IMR-90 (cell line): ENCODE measurements at regions not wholly inside any gene's neighbourhood (a gene's known extent, or its start where the extent isn't known, plus 50 kb on each side); places are given as distances from the start of the nearest gene placed in this dataset.

ENCODE experiments used
- ATAC-seq: fragments of 200-7000 bp; cut with Tn5 transposase; 2 replicates; pipeline ENCODE4 v1.9.1; 2020; ENCODE audit warnings: low read depth, mild to moderate bottlenecking, moderate library complexity
- BruUV-seq: library from RNA; stranded (reverse); fragments of 400-500 nt; replicated peaks from 2 replicates; lab custom pipeline; 2021; lab: Mats Ljungman, UMichigan
- CTCF ChIA-PET: fragments of 300-600 bp; formaldehyde crosslinking; extraction: SDS; loops from one replicate; lab custom pipeline; 2021; ENCODE audit warnings: antibody characterized with exemption; lab: Yijun Ruan, JAX
- POLR2A ChIA-PET: fragments of 300-600 bp; sonication (Branson Sonifier 250); formaldehyde crosslinking; loops from one replicate; lab custom pipeline; 2022; ENCODE audit warnings: antibody characterized with exemption; ENCODE audit not compliant: unreplicated experiment; lab: Charles Lee
- DNase-seq: peaks from one replicate; pipeline ENCODE4 v3.0.0; 2013
- H2AFZ ChIP-seq: replicated peaks from 2 replicates; pipeline ENCODE3; 2013; ENCODE audit warnings: low read length, mild to moderate bottlenecking; ENCODE audit not compliant: poor library complexity
- H2AK5ac ChIP-seq: 2 replicates; pipeline ENCODE4 v1.6.1; 2013; ENCODE audit warnings: low read depth, low read length, inconsistent platforms
- H2AK9ac ChIP-seq: replicated peaks from 2 replicates; pipeline ENCODE3; 2013; ENCODE audit warnings: mild to moderate bottlenecking, low read depth, low read length, moderate library complexity; ENCODE audit not compliant: poor library complexity
- H2BK120ac ChIP-seq: 2 replicates; pipeline ENCODE4 v1.6.1; 2013; ENCODE audit warnings: low read depth, low read length, inconsistent platforms
- H2BK15ac ChIP-seq: 3 replicates; pipeline ENCODE4 v1.6.1; 2013; ENCODE audit warnings: low read depth, low read length, inconsistent platforms
- H2BK20ac ChIP-seq: 2 replicates; pipeline ENCODE4 v1.6.1; 2013; ENCODE audit warnings: low read depth, mild to moderate bottlenecking, inconsistent platforms, low read length, moderate library complexity
- H2BK5ac ChIP-seq: 2 replicates; pipeline ENCODE4 v1.6.1; 2013; ENCODE audit warnings: mild to moderate bottlenecking, low read depth, low read length, inconsistent platforms; ENCODE audit not compliant: poor library complexity, severe bottlenecking
- H3K14ac ChIP-seq: replicated peaks from 2 replicates; pipeline ENCODE4 v1.6.1; 2013; ENCODE audit warnings: low read depth, low read length, inconsistent platforms
- H3K18ac ChIP-seq: 2 replicates; pipeline ENCODE4 v1.6.1; 2013; ENCODE audit warnings: low read depth, low read length, control low read depth
- H3K23ac ChIP-seq: 2 replicates; pipeline ENCODE4 v1.6.1; 2013; ENCODE audit warnings: low read depth, low read length, inconsistent platforms
- H3K27ac ChIP-seq: 2 replicates; pipeline ENCODE4 v1.5.1; 2013; ENCODE audit warnings: mild to moderate bottlenecking, control low read depth, low read length; ENCODE audit not compliant: insufficient read depth
- H3K27me3 ChIP-seq: 2 replicates; pipeline ENCODE4 v1.6.1; 2013; ENCODE audit warnings: low read length; ENCODE audit not compliant: control insufficient read depth, insufficient read depth
- H3K36me3 ChIP-seq: 2 replicates; pipeline ENCODE4 v1.6.1; 2013; ENCODE audit warnings: low read length, mixed read lengths; ENCODE audit not compliant: control insufficient read depth, insufficient read depth
- H3K4ac ChIP-seq: 2 replicates; pipeline ENCODE4 v1.6.1; 2013; ENCODE audit warnings: low read depth, low read length, inconsistent platforms
- H3K4me1 ChIP-seq: 2 replicates; pipeline ENCODE4 v1.6.1; 2013; ENCODE audit warnings: low read length, mixed read lengths; ENCODE audit not compliant: control insufficient read depth, insufficient read depth
- H3K4me2 ChIP-seq: 2 replicates; pipeline ENCODE4 v1.6.1; 2013; ENCODE audit warnings: low read depth, mild to moderate bottlenecking, control low read depth, low read length, moderate library complexity
- H3K4me3 ChIP-seq: 2 replicates; pipeline ENCODE4 v1.5.1; 2013; ENCODE audit warnings: low read depth, mild to moderate bottlenecking, control low read depth, low read length, moderate library complexity; ENCODE audit not compliant: insufficient read depth
- H3K56ac ChIP-seq: 2 replicates; pipeline ENCODE4 v1.6.1; 2013; ENCODE audit warnings: low read length, inconsistent platforms; ENCODE audit not compliant: insufficient read depth; ENCODE audit errors: extremely low read depth
- H3K79me1 ChIP-seq, 2 experiments: 2 replicates each; pipeline ENCODE4 v1.6.1; 2013; ENCODE audit warnings: low read length in 2 of 2, inconsistent platforms in 1 of 2, low read depth in 1 of 2
- H3K9ac ChIP-seq: 2 replicates; pipeline ENCODE4 v1.6.1; 2013; ENCODE audit warnings: low read depth, low read length, control low read depth
- H3K9me1 ChIP-seq: 2 replicates; pipeline ENCODE4 v1.6.1; 2013; ENCODE audit warnings: low read length, inconsistent platforms; ENCODE audit not compliant: insufficient read depth
- H3K9me3 ChIP-seq: 2 replicates; pipeline ENCODE4 v1.6.1; 2013; ENCODE audit warnings: low read length; ENCODE audit not compliant: control insufficient read depth, insufficient read depth
- H4K20me1 ChIP-seq: 2 replicates; pipeline ENCODE4 v1.6.1; 2013; ENCODE audit warnings: low read length, inconsistent platforms; ENCODE audit not compliant: insufficient read depth
- H4K5ac ChIP-seq: 2 replicates; pipeline ENCODE4 v1.6.1; 2013; ENCODE audit warnings: mild to moderate bottlenecking, low read depth, low read length, control low read depth
- H4K8ac ChIP-seq, 2 experiments: 2 replicates each; pipeline ENCODE4 v1.6.1; 2013; ENCODE audit warnings: low read depth in 2 of 2, low read length in 2 of 2, control low read depth in 1 of 2, inconsistent platforms in 1 of 2
- H4K91ac ChIP-seq: 2 replicates; pipeline ENCODE4 v1.6.1; 2013; ENCODE audit warnings: low read depth, low read length, inconsistent platforms; ENCODE audit not compliant: insufficient read depth
- BHLHE40 ChIP-seq: fragments of 150-350 bp; IDR thresholded peaks from 2 replicates; pipeline ENCODE4 v1.6.1; 2016; ENCODE audit warnings: mild to moderate bottlenecking, low read depth, low read length
- CEBPB ChIP-seq: IDR thresholded peaks from 2 replicates; pipeline ENCODE4 v1.6.1; 2012; ENCODE audit warnings: low read depth, low read length, improper control_type of control experiment
- CHD1 ChIP-seq: IDR thresholded peaks from 2 replicates; pipeline ENCODE4 v1.6.1; 2012; ENCODE audit warnings: low read depth, low read length, improper control_type of control experiment
- FOS ChIP-seq: fragments of 150-350 bp; IDR thresholded peaks from 2 replicates; pipeline ENCODE4 v1.6.1; 2016; ENCODE audit warnings: low read depth, low read length
- MAFK ChIP-seq: IDR thresholded peaks from 2 replicates; pipeline ENCODE4 v1.6.1; 2012; ENCODE audit warnings: low read depth, low read length, improper control_type of control experiment
- MAZ ChIP-seq: IDR thresholded peaks from 2 replicates; pipeline ENCODE4 v1.6.1; 2012; ENCODE audit warnings: low read depth, mild to moderate bottlenecking, low read length, improper control_type of control experiment, moderate library complexity, borderline replicate concordance
- MXI1 ChIP-seq: IDR thresholded peaks from 2 replicates; pipeline ENCODE4 v1.6.1; 2012; ENCODE audit warnings: low read depth, mild to moderate bottlenecking, low read length, moderate library complexity, borderline replicate concordance
- NFE2L2 ChIP-seq: fragments of 150-350 bp; IDR thresholded peaks from 2 replicates; pipeline ENCODE4 v1.6.1; 2016; ENCODE audit warnings: low read depth, mild to moderate bottlenecking, low read length
- POLR2A ChIP-seq: IDR thresholded peaks from 2 replicates; pipeline ENCODE4 v1.6.1; 2012; ENCODE audit warnings: mild to moderate bottlenecking, low read depth, low read length
- RAD21 ChIP-seq: IDR thresholded peaks from 2 replicates; pipeline ENCODE4 v1.6.1; 2012; ENCODE audit warnings: low read length, improper control_type of control experiment
- RCOR1 ChIP-seq: IDR thresholded peaks from 2 replicates; pipeline ENCODE4 v1.6.1; 2012; ENCODE audit warnings: mild to moderate bottlenecking, low read length, improper control_type of control experiment; ENCODE audit not compliant: insufficient replicate concordance
- RFX5 ChIP-seq: IDR thresholded peaks from 2 replicates; pipeline ENCODE4 v1.8.0; 2012; ENCODE audit warnings: low read depth, mild to moderate bottlenecking, low read length, moderate library complexity
- SMC3 ChIP-seq: fragments of 150-350 bp; IDR thresholded peaks from 2 replicates; pipeline ENCODE4 v1.6.1; 2016; ENCODE audit warnings: low read depth, mild to moderate bottlenecking, antibody characterized with exemption, low read length, moderate library complexity
- dilution Hi-C: fragments of 300-500 bp; cut with HindIII; formaldehyde crosslinking; loops from one replicate; pipeline ENCODE4 v1.14.3; 2018; ENCODE audit warnings: low sequenced_read_pairs; ENCODE audit not compliant: unreplicated experiment
- in situ Hi-C: fragments of 300-500 bp; cut with MboI; formaldehyde crosslinking; loops from 3 replicates; pipeline ENCODE4 v1.14.3; 2019; ENCODE audit warnings: low sequenced_read_pairs, inconsistent platforms, mixed read lengths
- intact Hi-C: fragments of 100-400 bp; cut with micrococcal nuclease; formaldehyde crosslinking; loops from 2 replicates; pipeline ENCODE4 v1.10.0; 2022
- TF ChIP-seq, protein P1 (sequence below): fragments of 150-350 bp; IDR thresholded peaks from 2 replicates; pipeline ENCODE4 v1.6.1; 2017; ENCODE audit warnings: mild to moderate bottlenecking, antibody characterized with exemption, low read length, low read depth
- TF ChIP-seq, protein P2 (sequence below): fragments of 150-350 bp; IDR thresholded peaks from 2 replicates; pipeline ENCODE4 v1.6.1; 2016; ENCODE audit warnings: low read depth, mild to moderate bottlenecking, low read length, moderate library complexity, borderline replicate concordance
- TF ChIP-seq, protein P3 (sequence below): conservative IDR thresholded peaks from 2 replicates; pipeline ENCODE4 v1.5.1; 2012; ENCODE audit warnings: mild to moderate bottlenecking, low read depth, low read length, improper control_type of control experiment

DNA sequence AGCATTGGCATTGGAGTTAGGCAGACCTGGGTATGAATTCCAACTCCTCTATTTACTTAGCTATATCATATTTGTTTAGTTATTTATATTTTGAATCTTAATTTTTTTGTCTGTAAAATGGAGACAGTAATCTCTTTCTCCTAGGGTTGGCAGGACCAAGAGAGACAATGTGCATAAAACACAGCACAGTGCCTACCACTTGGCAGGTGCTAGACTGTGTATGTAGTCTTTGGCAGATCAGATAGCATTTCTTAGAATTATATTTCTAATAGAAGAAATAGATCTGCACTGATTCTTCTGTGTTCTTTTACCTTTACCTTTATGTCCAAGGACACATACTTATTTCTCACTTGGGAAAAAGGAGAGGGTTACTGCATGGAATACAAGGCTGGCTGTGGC, 177.2 kb downstream of the GIPC2 start:
- POLR2A ChIA-PET: no interaction called here

More for the DNA sequence above, 177.2 kb downstream of the GIPC2 start:
- no peak overlapping the region for H3K4me2 ChIP-seq
- no peaks in the 10 kb centered on the region for H3K79me1 ChIP-seq
- in situ Hi-C loops (no loop called here), intact Hi-C loops (loop anchor here (10.0 kb wide), 1 partner anchor 132 kb away; no protein-coding TSS in a partner anchor), dilution Hi-C loops (no loop called here)
- no peak overlapping the region for H3K23ac ChIP-seq
- H4K20me1 ChIP-seq: no peaks in the 10 kb centered on the region
- H4K8ac ChIP-seq: no peak overlapping the region
- H3K27me3 ChIP-seq: no peaks in the 10 kb centered on the region
- peaks cover 8% of the 10 kb centered on the region for H3K4me1 ChIP-seq
- H3K14ac ChIP-seq: no peak overlapping the region
- no peak overlapping the region for H3K27ac ChIP-seq
- H2BK15ac ChIP-seq: no peak overlapping the region
- no peak overlapping the region for H2BK20ac ChIP-seq
- CTCF ChIA-PET: no interaction called here
- TF ChIP-seq MAZ (no peak), CEBPB (no peak), FOS (no peak), CHD1 (no peak), RAD21 (no peak), NFE2L2 (no peak), BHLHE40 (no peak), RCOR1 (no peak), MAFK (no peak), POLR2A (no peak), MXI1 (no peak), SMC3 (no peak), RFX5 (no peak)
- TF ChIP-seq, protein P1, sequence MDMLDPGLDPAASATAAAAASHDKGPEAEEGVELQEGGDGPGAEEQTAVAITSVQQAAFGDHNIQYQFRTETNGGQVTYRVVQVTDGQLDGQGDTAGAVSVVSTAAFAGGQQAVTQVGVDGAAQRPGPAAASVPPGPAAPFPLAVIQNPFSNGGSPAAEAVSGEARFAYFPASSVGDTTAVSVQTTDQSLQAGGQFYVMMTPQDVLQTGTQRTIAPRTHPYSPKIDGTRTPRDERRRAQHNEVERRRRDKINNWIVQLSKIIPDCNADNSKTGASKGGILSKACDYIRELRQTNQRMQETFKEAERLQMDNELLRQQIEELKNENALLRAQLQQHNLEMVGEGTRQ: no peak
- TF ChIP-seq, protein P2, sequence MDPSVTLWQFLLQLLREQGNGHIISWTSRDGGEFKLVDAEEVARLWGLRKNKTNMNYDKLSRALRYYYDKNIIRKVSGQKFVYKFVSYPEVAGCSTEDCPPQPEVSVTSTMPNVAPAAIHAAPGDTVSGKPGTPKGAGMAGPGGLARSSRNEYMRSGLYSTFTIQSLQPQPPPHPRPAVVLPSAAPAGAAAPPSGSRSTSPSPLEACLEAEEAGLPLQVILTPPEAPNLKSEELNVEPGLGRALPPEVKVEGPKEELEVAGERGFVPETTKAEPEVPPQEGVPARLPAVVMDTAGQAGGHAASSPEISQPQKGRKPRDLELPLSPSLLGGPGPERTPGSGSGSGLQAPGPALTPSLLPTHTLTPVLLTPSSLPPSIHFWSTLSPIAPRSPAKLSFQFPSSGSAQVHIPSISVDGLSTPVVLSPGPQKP: no peak
- TF ChIP-seq, protein P3, sequence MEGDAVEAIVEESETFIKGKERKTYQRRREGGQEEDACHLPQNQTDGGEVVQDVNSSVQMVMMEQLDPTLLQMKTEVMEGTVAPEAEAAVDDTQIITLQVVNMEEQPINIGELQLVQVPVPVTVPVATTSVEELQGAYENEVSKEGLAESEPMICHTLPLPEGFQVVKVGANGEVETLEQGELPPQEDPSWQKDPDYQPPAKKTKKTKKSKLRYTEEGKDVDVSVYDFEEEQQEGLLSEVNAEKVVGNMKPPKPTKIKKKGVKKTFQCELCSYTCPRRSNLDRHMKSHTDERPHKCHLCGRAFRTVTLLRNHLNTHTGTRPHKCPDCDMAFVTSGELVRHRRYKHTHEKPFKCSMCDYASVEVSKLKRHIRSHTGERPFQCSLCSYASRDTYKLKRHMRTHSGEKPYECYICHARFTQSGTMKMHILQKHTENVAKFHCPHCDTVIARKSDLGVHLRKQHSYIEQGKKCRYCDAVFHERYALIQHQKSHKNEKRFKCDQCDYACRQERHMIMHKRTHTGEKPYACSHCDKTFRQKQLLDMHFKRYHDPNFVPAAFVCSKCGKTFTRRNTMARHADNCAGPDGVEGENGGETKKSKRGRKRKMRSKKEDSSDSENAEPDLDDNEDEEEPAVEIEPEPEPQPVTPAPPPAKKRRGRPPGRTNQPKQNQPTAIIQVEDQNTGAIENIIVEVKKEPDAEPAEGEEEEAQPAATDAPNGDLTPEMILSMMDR: no peak
- no peak overlapping the region; the same call in 1 of the 2 replicates for H2BK120ac ChIP-seq
- no peak overlapping the region for H3K18ac ChIP-seq
- no peak overlapping the region for H2AK9ac ChIP-seq
- peaks cover 3% of the 10 kb centered on the region for H3K9me3 ChIP-seq
- ATAC-seq (no peak), DNase-seq (no peak)
- H4K91ac ChIP-seq: no peak overlapping the region
- no peak overlapping the region for H2AK5ac ChIP-seq
- no peak overlapping the region for H3K9ac ChIP-seq
- H3K56ac ChIP-seq: no peak overlapping the region
- no peak overlapping the region for H2AFZ ChIP-seq
- no peak overlapping the region for H3K4ac ChIP-seq
- H3K9me1 ChIP-seq: 0 out of 2 replicates have a peak, but pooled peaks cover 2% of the 10 kb centered on the region
- no peaks in the 10 kb centered on the region for H3K36me3 ChIP-seq
- H3K4me3 ChIP-seq: no peak overlapping the region
- no TSS peak for BruUV-seq
- H2BK5ac ChIP-seq: no peak overlapping the region
- H4K5ac ChIP-seq: no peak overlapping the region
